ENCODE measurements at regions not wholly inside any gene's neighbourhood (a gene's known extent, or its start where the extent isn't known, plus 50 kb on each side); places are given as distances from the start of the nearest gene placed in this dataset.

DNA sequence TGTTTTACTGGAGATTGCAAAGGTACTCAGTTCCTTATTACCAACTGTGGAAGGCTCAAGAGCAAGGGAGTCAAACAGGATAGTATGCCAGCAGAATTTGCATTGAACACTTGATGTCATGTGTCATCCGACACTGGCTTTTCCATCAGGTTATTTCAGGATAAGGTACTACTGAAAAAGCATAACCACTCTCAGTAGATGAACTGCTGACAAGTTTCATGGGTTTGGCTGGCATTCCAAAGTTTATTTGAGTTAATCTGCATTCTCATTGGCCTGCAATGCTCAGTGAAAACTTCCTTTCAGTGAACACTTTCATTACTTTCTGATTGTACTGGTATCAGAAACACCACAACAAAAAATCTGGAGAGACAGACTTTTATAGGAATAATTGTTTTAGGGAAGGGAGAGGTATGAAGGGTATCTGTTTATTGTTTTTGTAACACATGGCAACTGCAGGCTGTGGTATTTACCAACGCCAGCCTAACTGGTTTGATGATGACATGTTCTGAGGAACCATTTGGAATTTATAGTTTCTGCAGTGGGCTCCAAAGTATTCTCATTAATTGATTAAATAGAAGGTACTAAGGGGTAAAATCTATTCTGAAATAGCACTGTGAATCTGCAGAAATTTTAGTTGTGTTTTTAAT, 345.7 kb upstream of the NR3C2 start:
- H3K4me3 ChIP-seq (ENCODE audit: low read depth, low read length): no peak overlapping the region
- TF ChIP-seq, protein P1, sequence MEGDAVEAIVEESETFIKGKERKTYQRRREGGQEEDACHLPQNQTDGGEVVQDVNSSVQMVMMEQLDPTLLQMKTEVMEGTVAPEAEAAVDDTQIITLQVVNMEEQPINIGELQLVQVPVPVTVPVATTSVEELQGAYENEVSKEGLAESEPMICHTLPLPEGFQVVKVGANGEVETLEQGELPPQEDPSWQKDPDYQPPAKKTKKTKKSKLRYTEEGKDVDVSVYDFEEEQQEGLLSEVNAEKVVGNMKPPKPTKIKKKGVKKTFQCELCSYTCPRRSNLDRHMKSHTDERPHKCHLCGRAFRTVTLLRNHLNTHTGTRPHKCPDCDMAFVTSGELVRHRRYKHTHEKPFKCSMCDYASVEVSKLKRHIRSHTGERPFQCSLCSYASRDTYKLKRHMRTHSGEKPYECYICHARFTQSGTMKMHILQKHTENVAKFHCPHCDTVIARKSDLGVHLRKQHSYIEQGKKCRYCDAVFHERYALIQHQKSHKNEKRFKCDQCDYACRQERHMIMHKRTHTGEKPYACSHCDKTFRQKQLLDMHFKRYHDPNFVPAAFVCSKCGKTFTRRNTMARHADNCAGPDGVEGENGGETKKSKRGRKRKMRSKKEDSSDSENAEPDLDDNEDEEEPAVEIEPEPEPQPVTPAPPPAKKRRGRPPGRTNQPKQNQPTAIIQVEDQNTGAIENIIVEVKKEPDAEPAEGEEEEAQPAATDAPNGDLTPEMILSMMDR (IDR thresholded peaks at IDR 0.05; ENCODE audit: low read depth, low read length, missing control alignments): no peak
- DNase-seq (ENCODE audit: low read depth): no peak

DNA sequence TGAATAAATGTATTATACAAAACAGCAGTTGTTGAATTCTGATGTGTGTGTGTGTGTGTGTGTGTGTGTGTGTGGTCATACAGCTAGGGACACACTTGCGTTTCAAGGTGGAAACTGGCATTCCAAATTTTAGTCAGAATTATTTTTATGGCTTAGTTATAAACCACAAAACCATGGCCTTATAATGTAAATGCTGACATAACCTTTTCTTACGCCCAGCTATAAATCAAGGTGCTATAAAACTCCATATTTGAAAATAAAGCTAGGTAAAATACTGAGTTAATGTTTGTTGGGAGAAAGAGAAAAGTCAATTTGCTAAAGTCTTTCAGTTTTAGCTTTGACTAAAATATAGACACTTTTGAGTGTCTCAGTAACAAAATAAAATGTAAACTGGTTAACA, 345.1 kb upstream of the NR3C2 start:
- TF ChIP-seq, protein P1 (IDR thresholded peaks at IDR 0.05; ENCODE audit: low read depth, low read length, missing control alignments): no peak
- no peak overlapping the region for H3K4me3 ChIP-seq (ENCODE audit: low read depth, low read length)
- DNase-seq (ENCODE audit: low read depth): no peak

DNA sequence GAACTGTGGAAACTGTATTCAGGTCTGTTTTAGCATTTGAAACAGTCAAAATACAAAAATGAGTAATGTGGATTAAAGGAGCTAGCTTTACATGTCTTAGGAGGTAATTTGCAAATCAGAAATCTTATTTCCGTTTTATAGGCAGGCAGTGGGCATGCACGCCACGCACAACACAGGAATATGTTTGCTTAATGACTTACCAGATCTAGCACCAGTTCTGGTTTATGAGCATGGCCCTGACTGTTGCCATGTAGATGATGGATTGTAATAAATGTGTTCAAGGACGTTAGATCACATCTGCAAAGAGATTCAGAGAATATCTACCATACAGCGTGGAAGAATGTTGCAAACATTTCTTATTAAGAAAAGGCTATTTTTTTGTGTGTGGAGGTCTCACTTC, 344.5 kb upstream of the NR3C2 start:
- TF ChIP-seq, protein P1 (IDR thresholded peaks at IDR 0.05; ENCODE audit: low read depth, low read length, missing control alignments): no peak

DNA sequence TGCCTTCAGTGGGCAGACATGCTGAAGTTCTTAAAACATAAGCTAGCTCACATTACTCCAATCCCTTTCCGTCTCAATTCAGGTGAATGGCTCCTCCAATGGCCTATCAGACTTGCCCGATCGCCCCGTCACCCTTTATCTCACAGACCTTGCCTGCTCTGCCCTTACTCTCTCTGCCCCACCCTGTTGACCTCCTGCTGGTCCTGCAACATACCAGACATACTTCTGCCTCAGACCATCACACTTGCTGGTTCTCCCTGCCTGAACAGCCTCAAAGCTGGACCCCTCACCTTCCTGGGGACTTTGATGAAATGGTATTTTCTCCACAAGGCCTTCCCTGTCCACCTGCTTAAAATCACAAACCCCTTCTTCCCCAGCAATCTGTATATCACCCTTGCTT, 340.1 kb upstream of the NR3C2 start:
- TF ChIP-seq, protein P1 (IDR thresholded peaks at IDR 0.05; ENCODE audit: low read depth, low read length, missing control alignments): no peak
- no peak for DNase-seq (ENCODE audit: low read depth)
- H3K4me3 ChIP-seq (ENCODE audit: low read depth, low read length): no peak overlapping the region

More for the DNA sequence above, 344.5 kb upstream of the NR3C2 start:
- H3K4me3 ChIP-seq (ENCODE audit: low read depth, low read length): no peak overlapping the region
- no peak for DNase-seq (ENCODE audit: low read depth)

DNA sequence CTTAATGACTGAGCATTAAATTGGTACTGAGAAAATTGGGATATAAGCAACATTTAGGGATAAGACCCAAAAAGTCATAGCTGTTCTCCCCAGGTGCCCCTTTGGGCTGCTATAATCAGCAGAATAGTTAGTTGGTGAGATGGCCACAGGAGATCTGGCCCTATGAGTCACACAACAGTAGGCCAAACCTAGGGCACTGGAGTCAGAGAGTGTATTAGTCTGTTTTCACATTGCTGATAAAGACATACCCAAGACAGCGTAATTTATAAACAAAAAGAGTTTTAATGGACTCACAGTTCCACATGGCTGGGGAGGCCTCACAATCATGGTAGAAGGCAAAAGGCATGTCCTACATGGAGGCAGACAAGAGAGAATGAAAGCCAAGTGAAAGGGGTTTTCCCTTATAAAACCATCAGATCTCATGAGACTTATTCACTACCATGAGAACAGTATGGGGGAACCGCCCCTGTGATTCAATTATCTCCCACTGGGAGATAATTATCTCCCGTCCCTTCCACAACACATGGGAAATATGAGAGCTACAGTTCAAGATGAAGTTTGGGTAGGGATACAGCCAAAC, 338.3 kb upstream of the NR3C2 start:
- no peak for DNase-seq (ENCODE audit: low read depth)
- no peak overlapping the region for H3K4me3 ChIP-seq (ENCODE audit: low read depth, low read length)
- TF ChIP-seq, protein P1 (IDR thresholded peaks at IDR 0.05; ENCODE audit: low read depth, low read length, missing control alignments): no peak

DNA sequence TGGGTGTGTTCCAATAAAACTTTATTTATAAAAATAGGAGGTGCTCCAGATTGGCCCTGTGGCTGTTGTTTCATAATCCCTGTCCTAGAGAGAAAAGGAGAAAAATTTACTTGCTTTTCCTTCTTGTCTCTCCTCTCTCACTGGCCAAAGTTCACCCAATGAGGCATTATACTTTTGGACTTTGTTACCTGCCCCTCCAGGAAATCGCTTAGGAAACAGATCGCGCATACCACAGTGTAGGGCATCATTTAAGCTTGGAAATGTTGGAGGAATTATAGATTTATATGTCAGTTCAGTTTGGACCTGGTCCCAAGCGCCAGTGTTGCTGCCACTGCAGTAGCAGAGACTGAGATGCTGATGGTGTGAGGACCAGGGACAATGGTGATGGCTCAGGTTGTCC, 337.6 kb upstream of the NR3C2 start:
- no peak overlapping the region for H3K4me3 ChIP-seq (ENCODE audit: low read depth, low read length)
- no peak for DNase-seq (ENCODE audit: low read depth)
- TF ChIP-seq, protein P1 (IDR thresholded peaks at IDR 0.05; ENCODE audit: low read depth, low read length, missing control alignments): no peak
